GM18508 (cell line): ENCODE measurements at regions not wholly inside any gene's neighbourhood (a gene's known extent, or its start where the extent isn't known, plus 50 kb on each side); places are given as distances from the start of the nearest gene placed in this dataset.
"Not testable (repeated sequence)": the region's sequence is repeated elsewhere in the genome, so short reads cannot be mapped to it uniquely, and the experiment has no call there.

ENCODE experiments used
- ATAC-seq: cut with Tn5 transposase; IDR thresholded peaks from one replicate; pipeline ENCODE4 v1.9.1; 2021; ENCODE audit warnings: moderate number of reproducible peaks; ENCODE audit not compliant: insufficient read depth, unreplicated experiment

- no peak for ATAC-seq
Observed at GRCh38 chr13:59356607-59357006, 807.1 kb downstream of the DIAPH3 start.

- ATAC-seq, result no peak
Observed at GRCh38 chr13:59358014-59358413, 805.7 kb downstream of the DIAPH3 start.

GRCh38 chr13:59360108-59360507 is 803.6 kb downstream of the DIAPH3 start:
- peak; percentile 61 for ATAC-seq

GRCh38 chr13:59360916-59361315 is 802.8 kb downstream of the DIAPH3 start:
- no peak for ATAC-seq

GRCh38 chr13:59363313-59363712 is 800.4 kb downstream of the DIAPH3 start:
- ATAC-seq, result no peak

- no peak for ATAC-seq
Observed at GRCh38 chr13:59363947-59364346, 799.8 kb downstream of the DIAPH3 start.

- no peak for ATAC-seq
Observed at GRCh38 chr13:59364641-59365085, 799.1 kb downstream of the DIAPH3 start.

GRCh38 chr13:59367467-59367866 is 796.3 kb downstream of the DIAPH3 start:
- ATAC-seq, result no peak

GRCh38 chr13:59367904-59368303 is 795.8 kb downstream of the DIAPH3 start:
- ATAC-seq, result no peak

- ATAC-seq, result no peak
Observed at GRCh38 chr13:59368693-59369092, 795.0 kb downstream of the DIAPH3 start.

GRCh38 chr13:59371229-59371628 is 792.5 kb downstream of the DIAPH3 start:
- ATAC-seq, result no peak

- no peak for ATAC-seq
Observed at GRCh38 chr13:59373341-59373740, 790.4 kb downstream of the DIAPH3 start.

- no peak for ATAC-seq
Observed at GRCh38 chr13:59374691-59375090, 789.0 kb downstream of the DIAPH3 start.

- ATAC-seq, result no peak
Observed at GRCh38 chr13:59384154-59384553, 779.6 kb downstream of the DIAPH3 start.

GRCh38 chr13:59391696-59392095 is 772.0 kb downstream of the DIAPH3 start:
- ATAC-seq, result peak; percentile 98

GRCh38 chr13:59392328-59392727 is 771.4 kb downstream of the DIAPH3 start:
- ATAC-seq, result no peak

- no peak for ATAC-seq
Observed at GRCh38 chr13:59394496-59394895, 769.2 kb downstream of the DIAPH3 start.

GRCh38 chr13:59398127-59398526 is 765.6 kb downstream of the DIAPH3 start:
- ATAC-seq, result no peak

- no peak for ATAC-seq
Observed at GRCh38 chr13:59398661-59399060, 765.1 kb downstream of the DIAPH3 start.

- no peak for ATAC-seq
Observed at GRCh38 chr13:59399513-59399912, 764.2 kb downstream of the DIAPH3 start.

GRCh38 chr13:59404331-59404730 is 759.4 kb downstream of the DIAPH3 start:
- ATAC-seq, result no peak

- ATAC-seq, result not testable (repeated sequence)
Observed at GRCh38 chr13:59407251-59407650, 756.5 kb downstream of the DIAPH3 start.

- ATAC-seq, result no peak
Observed at GRCh38 chr13:59408738-59409137, 755.0 kb downstream of the DIAPH3 start.
